WTC11 (cell line): ENCODE measurements at regions not wholly inside any gene's neighbourhood (a gene's known extent, or its start where the extent isn't known, plus 50 kb on each side); places are given as distances from the start of the nearest gene placed in this dataset.

Experiments
- ATAC-seq: fragments of 200-7000 bp; cut with Tn5 transposase; 2 replicates; pipeline ENCODE4 v1.10.0; 2021; ENCODE audit warnings: mild to moderate bottlenecking, moderate library complexity
- CTCF ChIA-PET: fragments of 300-600 bp; sonication (Branson Sonifier 250); formaldehyde crosslinking; loops from one replicate; lab custom pipeline; 2021; ENCODE audit warnings: antibody characterized with exemption; lab: Charles Lee
- POLR2A ChIA-PET: fragments of 350-600 bp; sonication (Branson Sonifier 250); formaldehyde crosslinking; loops from one replicate; lab custom pipeline; 2021; ENCODE audit warnings: antibody characterized with exemption; lab: Charles Lee
- DNase-seq: peaks from one replicate; pipeline ENCODE4 v3.0.0; 2021; ENCODE audit warnings: low spot score
- H3K27ac Mint-ChIP-seq: 2 replicates; pipeline ENCODE4 v1.8.0; 2021; ENCODE audit warnings: mixed read lengths
- H3K27me3 Mint-ChIP-seq: 2 replicates; pipeline ENCODE4 v1.8.0; 2021; ENCODE audit warnings: low read depth, mild to moderate bottlenecking, moderate library complexity, mixed read lengths
- H3K36me3 Mint-ChIP-seq: 2 replicates; pipeline ENCODE4 v1.8.0; 2021; ENCODE audit warnings: mixed read lengths
- H3K4me1 Mint-ChIP-seq: 2 replicates; pipeline ENCODE4 v1.8.0; 2022; ENCODE audit warnings: mixed read lengths
- H3K4me3 Mint-ChIP-seq: 2 replicates; pipeline ENCODE4 v1.8.0; 2021; ENCODE audit warnings: mild to moderate bottlenecking, moderate library complexity, mixed read lengths
- H3K9me3 Mint-ChIP-seq: 2 replicates; pipeline ENCODE4 v1.8.0; 2021; ENCODE audit warnings: mixed read lengths
- ARID4B ChIP-seq: sonication (generic); formaldehyde crosslinking; IDR thresholded peaks from 2 replicates; pipeline ENCODE4 v1.8.0; 2023; ENCODE audit warnings: missing genetic modification reagents, mild to moderate bottlenecking, borderline replicate concordance
- CREB1 ChIP-seq: sonication (generic); formaldehyde crosslinking; IDR thresholded peaks from 2 replicates; pipeline ENCODE4 v1.8.0; 2023; ENCODE audit warnings: mild to moderate bottlenecking, missing genetic modification reagents
- E2F5 ChIP-seq: sonication (generic); formaldehyde crosslinking; IDR thresholded peaks from 2 replicates; pipeline ENCODE4 v1.8.1; 2022; ENCODE audit warnings: mild to moderate bottlenecking, moderate library complexity, missing genetic modification reagents
- FOXJ3 ChIP-seq: sonication (generic); formaldehyde crosslinking; IDR thresholded peaks from 2 replicates; pipeline ENCODE4 v1.9.0; 2021; ENCODE audit warnings: missing genetic modification reagents, mild to moderate bottlenecking, borderline replicate concordance
- HMGA2 ChIP-seq: fragments of 250-450 bp; sonication (Bioruptor Pico); IDR thresholded peaks from 2 replicates; pipeline ENCODE4 v1.4.0; 2021; ENCODE audit warnings: mild to moderate bottlenecking, moderate library complexity
- HMGXB4 ChIP-seq: sonication (generic); formaldehyde crosslinking; IDR thresholded peaks from 2 replicates; pipeline ENCODE4 v1.8.1; 2023; ENCODE audit warnings: mild to moderate bottlenecking, moderate library complexity, missing genetic modification reagents
- IRF1 ChIP-seq: sonication (generic); formaldehyde crosslinking; IDR thresholded peaks from 2 replicates; pipeline ENCODE4 v1.8.0; 2023; ENCODE audit warnings: missing genetic modification reagents
- IRF2 ChIP-seq: sonication (generic); formaldehyde crosslinking; IDR thresholded peaks from 2 replicates; pipeline ENCODE4 v1.8.0; 2022; ENCODE audit warnings: low read depth, missing genetic modification reagents, borderline replicate concordance
- JAZF1 ChIP-seq: fragments of 250-450 bp; sonication (Bioruptor Pico); IDR thresholded peaks from 2 replicates; pipeline ENCODE4 v1.9.0; 2021; ENCODE audit warnings: moderate library complexity, mild to moderate bottlenecking, inconsistent platforms
- NFATC4 ChIP-seq: fragments of 250-450 bp; sonication (Bioruptor Pico); IDR thresholded peaks from 2 replicates; pipeline ENCODE4 v1.9.0; 2021; ENCODE audit warnings: mild to moderate bottlenecking
- PREB ChIP-seq: sonication (generic); formaldehyde crosslinking; IDR thresholded peaks from 2 replicates; pipeline ENCODE4 v1.8.1; 2022; ENCODE audit warnings: mild to moderate bottlenecking, missing genetic modification reagents, moderate library complexity, borderline replicate concordance
- RELA ChIP-seq: sonication (generic); formaldehyde crosslinking; IDR thresholded peaks from 2 replicates; pipeline ENCODE4 v1.8.1; 2022; ENCODE audit warnings: missing genetic modification reagents, mild to moderate bottlenecking, borderline replicate concordance
- RORB ChIP-seq: fragments of 250-450 bp; sonication (Bioruptor Pico); IDR thresholded peaks from 2 replicates; pipeline ENCODE4 v1.9.0; 2021; ENCODE audit warnings: mild to moderate bottlenecking
- SP1 ChIP-seq: sonication (generic); formaldehyde crosslinking; conservative IDR thresholded peaks from 2 replicates; pipeline ENCODE4 v1.8.1; 2022; ENCODE audit warnings: missing genetic modification reagents
- USF1 ChIP-seq: sonication (generic); formaldehyde crosslinking; IDR thresholded peaks from 2 replicates; pipeline ENCODE4 v1.8.0; 2022; ENCODE audit warnings: mild to moderate bottlenecking, missing genetic modification reagents
- ZBTB43 ChIP-seq: sonication (generic); formaldehyde crosslinking; IDR thresholded peaks from 2 replicates; pipeline ENCODE4 v1.8.1; 2023; ENCODE audit warnings: mild to moderate bottlenecking, missing genetic modification reagents
- ZNF121 ChIP-seq: sonication (generic); formaldehyde crosslinking; IDR thresholded peaks from 2 replicates; pipeline ENCODE4 v1.8.0; 2023; ENCODE audit warnings: missing genetic modification reagents
- ZNF396 ChIP-seq: fragments of 250-450 bp; sonication (Bioruptor Pico); IDR thresholded peaks from 2 replicates; pipeline ENCODE4 v1.8.0; 2021; ENCODE audit warnings: mild to moderate bottlenecking, moderate library complexity, borderline replicate concordance
- ZNF423 ChIP-seq: fragments of 250-450 bp; sonication (Bioruptor Pico); IDR thresholded peaks from 2 replicates; pipeline ENCODE4 v2.1.2; 2022; ENCODE audit warnings: mild to moderate bottlenecking, moderate library complexity
- ZSCAN18 ChIP-seq: fragments of 250-450 bp; sonication (Bioruptor Pico); IDR thresholded peaks from 2 replicates; pipeline ENCODE4 v2.1.2; 2022; ENCODE audit warnings: mild to moderate bottlenecking, moderate library complexity

GRCh38 chr10:131418681-131419080, 107.2 kb upstream of the TCERG1L start:
- Mint-ChIP-seq H3K36me3 (peaks cover 68% of the 10 kb centered on the region), H3K9me3 (peaks cover 70% of the 10 kb centered on the region), H3K4me1 (no peaks in the 10 kb centered on the region), H3K4me3 (no peak overlapping the region), H3K27ac (no peak overlapping the region), H3K27me3 (no peaks in the 10 kb centered on the region; the same call in none of the 2 replicates)
- DNase-seq (no peak), ATAC-seq (no peak)
- CTCF ChIA-PET = no interaction called here
- POLR2A ChIA-PET = no interaction called here
- no peak for TF ChIP-seq IRF1
- TF ChIP-seq ZSCAN18 (CRISPR knock-in tag) = no peak
- TF ChIP-seq CREB1 (CRISPR knock-in tag) = no peak
- TF ChIP-seq HMGXB4 = no peak
- no peak for TF ChIP-seq USF1 (CRISPR knock-in tag)
- TF ChIP-seq ZNF423 (CRISPR knock-in tag) = no peak
- TF ChIP-seq FOXJ3 (CRISPR knock-in tag) = no peak
- no peak for TF ChIP-seq NFATC4
- TF ChIP-seq SP1 (CRISPR knock-in tag) = no peak
- no peak for TF ChIP-seq RELA (CRISPR knock-in tag)
- TF ChIP-seq HMGA2 (CRISPR knock-in tag) = no peak
- no peak for TF ChIP-seq E2F5 (CRISPR knock-in tag)

- peaks cover 71% of the 10 kb centered on the region for H3K9me3 Mint-ChIP-seq
- no peak overlapping the region for H3K27ac Mint-ChIP-seq
- ChIA-PET POLR2A (no interaction called here), CTCF (no interaction called here)
- no peaks in the 10 kb centered on the region for H3K4me1 Mint-ChIP-seq
- H3K36me3 Mint-ChIP-seq = peaks cover 71% of the 10 kb centered on the region
- no peaks in the 10 kb centered on the region; the same call in none of the 2 replicates for H3K27me3 Mint-ChIP-seq
- DNase-seq (no peak), ATAC-seq (no peak)
- H3K4me3 Mint-ChIP-seq = no peak overlapping the region
- no peak for TF ChIP-seq ARID4B
- no peak for TF ChIP-seq IRF1
- no peak for TF ChIP-seq IRF2
- TF ChIP-seq ZNF423 (CRISPR knock-in tag) = no peak
- TF ChIP-seq RORB = no peak
- no peak for TF ChIP-seq ZNF121 (CRISPR knock-in tag)
- no peak for TF ChIP-seq JAZF1 (CRISPR knock-in tag)
- TF ChIP-seq ZNF396 = no peak
- TF ChIP-seq PREB (CRISPR knock-in tag) = no peak
- TF ChIP-seq E2F5 (CRISPR knock-in tag) = no peak
- TF ChIP-seq ZBTB43 (CRISPR knock-in tag) = no peak
Observed at GRCh38 chr10:131419797-131420196, 108.3 kb upstream of the TCERG1L start.
